HG02759 (cell line): ENCODE measurements at regions not wholly inside any gene's neighbourhood (a gene's known extent, or its start where the extent isn't known, plus 50 kb on each side); places are given as distances from the start of the nearest gene placed in this dataset.
"Not testable (repeated sequence)": the region's sequence is repeated elsewhere in the genome, so short reads cannot be mapped to it uniquely, and the experiment has no call there.

Experiments used
- ATAC-seq: cut with Tn5 transposase; IDR thresholded peaks from one replicate; pipeline ENCODE4 v1.9.1; 2021; ENCODE audit warnings: mild to moderate bottlenecking, moderate library complexity; ENCODE audit not compliant: unreplicated experiment

DNA sequence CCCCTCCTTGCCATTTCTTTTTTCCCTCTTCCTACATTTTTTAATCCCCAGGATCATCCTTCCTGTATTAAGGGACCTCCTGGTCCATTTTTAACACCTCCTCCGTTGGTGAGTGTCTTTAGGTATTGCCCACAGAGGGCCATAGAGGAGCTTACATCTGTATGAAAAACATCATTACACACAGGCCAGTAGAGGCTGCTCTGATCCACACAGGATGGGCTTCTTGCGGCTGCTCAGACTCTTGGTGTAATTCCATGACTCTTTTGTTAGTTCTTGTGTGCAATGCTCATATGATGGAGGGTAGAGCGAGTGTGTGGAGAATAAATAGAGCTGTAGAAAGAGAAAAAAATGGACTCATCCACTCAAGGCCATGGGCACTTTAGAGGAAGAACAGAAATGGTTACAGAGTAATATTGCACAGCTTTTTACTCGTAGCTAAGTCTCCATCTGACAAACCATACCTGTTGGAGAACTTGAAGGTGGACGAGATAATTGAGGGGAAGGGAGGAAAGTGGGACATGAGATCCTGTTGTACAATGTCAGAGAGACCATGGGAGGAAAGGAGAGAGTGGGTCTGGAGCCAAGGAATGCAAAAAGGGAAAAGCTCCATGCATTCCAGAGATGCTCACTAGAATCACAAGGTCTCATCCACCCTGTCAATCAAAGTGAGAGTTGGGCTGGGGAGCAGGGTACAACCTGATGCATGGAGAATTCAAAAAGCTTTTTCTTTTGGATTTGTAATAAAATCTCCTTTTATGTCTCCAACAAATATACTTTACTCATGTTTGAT is 129.7 kb upstream of the TNP1 start:
- no peak for ATAC-seq

DNA sequence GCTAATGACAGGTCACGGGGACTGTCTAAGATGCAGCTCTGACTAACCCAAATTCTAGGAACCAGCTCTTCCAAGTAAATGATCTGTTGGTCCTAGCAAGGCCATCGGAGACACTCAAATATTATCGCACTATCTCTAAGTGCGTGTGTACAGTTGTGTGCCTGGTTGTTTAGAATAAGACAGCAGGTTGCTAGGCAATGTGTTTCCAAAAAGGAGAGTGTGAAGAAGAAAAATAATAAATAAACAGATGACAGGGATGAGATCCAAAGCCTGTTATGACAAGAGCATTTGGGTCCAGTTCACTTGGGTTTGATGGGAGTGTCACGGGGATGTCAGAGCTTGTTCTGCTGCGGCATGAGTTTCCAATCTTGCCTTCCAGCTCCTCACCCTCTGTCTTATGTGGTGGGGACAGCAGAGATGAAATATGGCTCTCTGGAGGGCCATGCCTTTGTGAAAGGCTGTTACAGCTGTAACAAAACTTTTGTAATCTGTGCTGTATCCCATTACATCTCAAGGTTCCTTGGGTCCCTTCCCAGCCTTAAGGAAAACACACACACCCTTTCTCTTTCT is 127.5 kb upstream of the TNP1 start:
- ATAC-seq, result no peak

- ATAC-seq, result no peak
These were observed 125.8 kb upstream of the TNP1 start for GRCh38 chr2:216985658-216986141.

GRCh38 chr2:216984937-216985336 is 125.1 kb upstream of the TNP1 start:
- ATAC-seq, result no peak

DNA sequence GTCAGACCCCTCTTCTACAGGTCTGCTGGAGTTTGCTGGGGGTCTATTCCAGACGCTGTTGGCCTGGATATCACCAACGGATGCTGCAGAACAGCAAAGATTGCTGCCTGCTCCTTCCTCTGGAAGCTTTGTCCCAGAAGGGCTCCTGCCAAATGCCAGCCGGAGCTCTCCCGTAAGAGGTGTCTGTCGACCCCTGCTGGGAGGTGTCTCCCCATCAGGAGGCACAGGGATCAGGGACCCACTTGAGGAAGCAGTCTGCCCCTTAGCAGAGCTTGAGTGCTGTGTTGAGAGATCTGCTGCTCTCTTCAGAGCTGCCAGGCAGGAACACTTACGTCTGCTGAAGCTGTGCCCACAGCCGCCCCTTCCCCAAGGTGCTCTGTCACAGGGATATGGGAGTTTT is 122.1 kb upstream of the TNP1 start:
- not testable (repeated sequence) for ATAC-seq

DNA sequence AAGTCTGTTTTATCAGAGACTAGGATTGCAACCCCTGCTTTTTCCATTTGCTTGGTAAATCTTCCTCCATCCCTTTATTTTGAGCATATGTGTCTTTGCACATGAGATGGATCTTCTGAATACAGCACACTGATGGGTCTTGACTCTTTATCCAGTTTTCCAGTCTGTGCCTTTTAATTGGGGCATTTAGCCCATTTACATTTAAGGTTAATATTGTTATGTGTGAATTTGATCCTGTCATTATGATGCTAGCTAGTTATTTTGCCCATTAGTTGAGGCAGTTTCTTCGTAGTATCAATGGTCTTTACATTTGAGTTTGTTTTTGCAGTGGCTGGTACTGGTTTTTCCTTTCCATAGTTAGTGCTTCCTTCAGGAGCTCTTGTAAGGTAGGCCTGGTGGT is 120.6 kb upstream of the TNP1 start:
- ATAC-seq, result not testable (repeated sequence)

GRCh38 chr2:216974321-216975302 is 114.7 kb upstream of the TNP1 start:
- no peak for ATAC-seq

DNA sequence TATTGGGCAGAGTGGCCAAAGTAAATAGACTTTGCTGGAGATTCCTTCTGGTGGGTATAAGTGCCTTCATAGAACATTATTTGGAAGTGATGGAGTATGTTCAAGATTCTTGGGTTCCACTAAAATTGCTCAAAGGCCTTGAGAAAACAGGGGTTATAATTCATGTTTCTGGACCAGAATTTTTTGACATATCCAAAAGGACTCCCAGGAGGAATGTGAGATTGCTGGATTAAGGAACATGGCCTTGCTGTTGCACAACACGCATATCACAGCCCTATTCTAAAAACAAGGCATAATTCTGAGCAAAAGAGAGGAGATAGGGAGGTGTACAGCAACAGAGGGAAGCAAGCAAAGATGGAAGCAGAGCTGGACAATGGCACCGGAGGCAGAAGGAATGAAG is 111.7 kb upstream of the TNP1 start:
- ATAC-seq, result no peak

GRCh38 chr2:216970359-216970915 is 110.6 kb upstream of the TNP1 start:
- no peak for ATAC-seq

GRCh38 chr2:216967889-216968288 is 108.0 kb upstream of the TNP1 start:
- no peak for ATAC-seq

- ATAC-seq, result no peak
These were observed 100.9 kb upstream of the TNP1 start for GRCh38 chr2:216960671-216961268.

GRCh38 chr2:216959433-216959832 is 99.6 kb upstream of the TNP1 start:
- ATAC-seq, result no peak

DNA sequence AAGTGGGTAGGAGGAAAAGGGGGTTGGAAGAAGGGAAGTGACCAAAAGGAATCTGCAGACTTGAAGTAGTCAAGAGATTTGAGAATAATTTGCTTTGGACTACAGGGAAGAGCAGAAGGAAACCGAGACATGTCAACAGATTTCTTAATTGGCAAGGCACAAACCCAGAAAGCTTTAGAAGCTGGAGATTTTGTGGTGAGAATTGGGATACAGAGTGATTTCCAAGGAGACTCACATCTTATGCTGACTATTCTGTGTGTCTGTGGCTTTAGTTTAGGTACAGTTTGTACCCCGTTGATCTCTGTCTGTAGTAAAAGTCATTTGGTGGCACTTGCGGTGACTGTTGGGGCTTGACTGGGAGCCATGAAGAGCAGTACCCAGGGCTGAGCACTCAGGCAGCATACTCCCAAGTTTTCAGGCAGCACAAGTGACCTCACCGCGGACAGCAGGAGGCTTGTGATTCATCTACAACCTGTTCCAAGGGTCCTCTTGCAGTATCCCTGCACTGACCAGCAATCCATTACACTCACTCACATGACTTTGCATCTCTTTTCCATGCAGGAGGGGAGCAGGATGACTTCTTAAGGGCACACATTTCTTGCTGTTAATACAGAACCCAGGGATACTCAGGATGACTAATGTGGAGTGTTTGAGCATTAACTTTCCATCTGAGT is 97.1 kb upstream of the TNP1 start:
- no peak for ATAC-seq

- no peak for ATAC-seq
These were observed 91.3 kb upstream of the TNP1 start for GRCh38 chr2:216951171-216951570.

DNA sequence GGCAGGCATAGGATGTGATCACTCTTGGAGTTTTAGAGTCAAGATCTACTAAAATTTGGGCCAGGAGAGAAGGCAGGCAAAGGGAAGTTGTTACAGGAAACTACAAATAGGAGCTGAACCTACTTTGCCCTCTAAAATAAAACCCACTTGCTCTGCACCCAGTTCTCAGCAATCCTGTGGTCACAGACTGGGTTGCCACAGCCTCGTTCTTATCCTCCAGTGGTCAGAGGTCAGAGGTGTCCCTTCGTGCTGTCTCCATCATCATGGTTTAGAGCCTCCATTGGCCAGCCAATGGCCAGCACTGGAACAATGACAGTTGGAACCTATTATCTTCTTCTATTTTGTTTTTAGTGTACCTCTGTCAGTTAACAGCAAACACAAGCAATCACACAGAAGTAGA is 90.7 kb upstream of the TNP1 start:
- no peak for ATAC-seq

DNA sequence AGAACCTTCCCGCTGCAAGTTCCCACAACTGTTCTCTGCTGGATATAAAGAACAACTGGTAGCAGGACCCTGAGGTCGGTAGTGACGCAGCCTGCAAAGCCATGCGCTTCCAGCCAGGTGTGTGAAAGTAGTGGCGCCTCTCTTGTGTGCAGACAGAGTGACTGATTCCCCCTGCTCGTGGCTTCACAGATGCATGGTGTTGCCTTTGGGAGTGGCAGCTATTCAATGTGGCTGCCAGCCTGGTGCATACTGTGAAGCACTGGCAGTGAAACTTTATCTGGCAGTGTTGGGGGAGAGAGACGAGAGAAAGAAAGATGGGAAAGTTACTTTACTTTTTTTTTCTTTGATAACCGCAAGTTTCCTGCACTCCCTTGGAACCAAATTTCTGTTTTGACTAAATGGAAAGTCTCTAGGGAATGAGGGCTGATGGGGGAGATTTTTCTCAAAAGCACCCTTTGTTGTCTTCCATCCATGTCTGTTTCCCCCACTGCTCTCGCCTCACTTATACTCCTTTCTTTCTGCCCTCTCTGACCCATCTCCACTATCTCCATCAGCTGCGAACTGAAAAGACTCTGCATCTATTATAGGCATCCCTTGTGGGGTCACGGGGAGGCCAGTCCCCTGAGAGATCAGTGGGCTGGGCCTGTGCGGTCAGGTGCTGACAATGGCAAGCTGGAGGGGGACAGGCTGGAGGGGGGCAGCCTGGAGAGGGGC is 90.0 kb upstream of the TNP1 start:
- ATAC-seq, result no peak

DNA sequence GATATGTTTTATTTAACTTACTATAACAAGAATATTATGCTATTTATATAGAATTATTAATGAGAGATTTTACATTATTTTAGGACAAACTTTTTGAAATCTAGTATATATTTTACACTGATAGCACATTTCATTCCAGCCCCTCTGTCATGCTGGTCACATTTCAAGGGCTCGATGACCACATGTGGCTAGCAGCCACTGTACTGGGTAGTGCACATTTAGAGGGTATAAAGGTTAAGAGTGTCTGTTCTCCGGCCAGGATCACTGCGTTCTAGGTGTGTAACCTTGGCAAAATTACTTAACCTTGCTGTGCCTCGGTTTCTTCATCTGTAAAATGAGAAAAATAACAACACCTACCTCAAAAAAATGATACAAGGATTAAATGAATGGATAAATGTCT is 87.2 kb upstream of the TNP1 start:
- no peak for ATAC-seq

DNA sequence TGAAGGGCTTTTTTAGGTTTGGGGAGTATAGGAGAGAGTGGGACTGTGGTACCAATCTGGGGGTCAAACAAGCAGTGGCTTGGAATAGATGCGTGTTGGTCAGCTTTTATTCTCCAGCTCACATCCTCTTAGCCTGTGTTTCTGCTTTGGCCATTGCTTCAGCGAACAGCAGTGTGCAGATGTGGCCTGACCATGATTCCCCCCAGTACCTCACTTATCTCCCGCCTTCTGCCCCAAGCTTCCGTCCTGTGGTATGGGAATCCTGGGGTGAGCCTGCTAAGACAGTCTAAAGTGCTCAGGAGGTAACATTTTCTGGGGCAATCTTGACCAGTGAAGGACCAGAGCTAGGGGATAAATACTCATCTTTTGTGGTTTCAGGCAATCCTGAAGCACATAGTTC is 84.9 kb upstream of the TNP1 start:
- no peak for ATAC-seq

GRCh38 chr2:216943109-216943508 is 83.2 kb upstream of the TNP1 start:
- ATAC-seq, result no peak

DNA sequence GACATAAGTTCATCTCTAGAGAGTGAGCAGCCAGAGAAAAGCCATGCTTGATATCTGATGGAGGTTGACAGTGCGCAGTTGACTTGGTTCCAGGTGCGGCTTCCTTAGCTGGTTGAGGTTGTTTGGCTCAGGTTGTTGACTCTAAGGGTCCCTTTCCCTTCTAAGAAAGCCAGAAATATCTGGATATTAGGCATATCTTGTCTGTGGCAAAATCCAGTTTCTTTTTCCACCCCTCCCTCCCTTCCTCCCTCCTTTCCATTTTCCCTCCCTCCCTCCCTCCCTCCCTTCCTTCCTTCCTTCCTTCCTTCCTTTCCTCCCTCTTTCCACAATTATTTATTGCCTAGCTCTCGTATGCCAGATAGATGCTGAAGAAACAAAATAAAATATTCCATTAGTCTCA is 82.6 kb upstream of the TNP1 start:
- no peak for ATAC-seq
